GM18498 (cell line): ENCODE measurements at regions not wholly inside any gene's neighbourhood (a gene's known extent, or its start where the extent isn't known, plus 50 kb on each side); places are given as distances from the start of the nearest gene placed in this dataset.

Experiments
- ATAC-seq: cut with Tn5 transposase; IDR thresholded peaks from one replicate; pipeline ENCODE4 v1.9.1; 2021; ENCODE audit warnings: mild to moderate bottlenecking, moderate library complexity; ENCODE audit not compliant: unreplicated experiment

GRCh38 chr2:167462379-167462778, 574.1 kb downstream of the XIRP2 start:
- ATAC-seq: no peak

- no peak for ATAC-seq
Measured at GRCh38 chr2:167454036-167454435, 565.8 kb downstream of the XIRP2 start.

- no peak for ATAC-seq
Measured at GRCh38 chr2:167451496-167452289, 563.4 kb downstream of the XIRP2 start.

- no peak for ATAC-seq
Measured at GRCh38 chr2:167450364-167450763, 562.1 kb downstream of the XIRP2 start.

DNA sequence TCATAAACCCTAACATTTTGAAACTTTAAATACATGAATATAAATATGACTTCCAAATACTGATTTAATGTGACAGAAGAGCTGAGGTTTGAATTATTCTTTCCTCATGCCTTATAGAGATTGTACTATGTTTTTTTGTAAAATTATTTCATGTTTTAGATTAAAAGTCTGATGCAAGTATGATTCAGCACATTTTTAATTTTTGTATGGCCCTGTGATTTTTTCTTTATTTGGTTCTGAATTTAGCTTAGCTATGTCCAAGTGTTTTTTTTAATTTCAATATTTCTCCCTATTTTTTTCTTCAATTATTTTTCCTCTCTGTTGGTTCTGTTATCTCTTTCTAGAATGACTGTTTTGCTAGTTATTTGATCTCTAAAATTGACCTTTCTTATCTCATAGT, 552.1 kb downstream of the XIRP2 start:
- ATAC-seq: no peak

DNA sequence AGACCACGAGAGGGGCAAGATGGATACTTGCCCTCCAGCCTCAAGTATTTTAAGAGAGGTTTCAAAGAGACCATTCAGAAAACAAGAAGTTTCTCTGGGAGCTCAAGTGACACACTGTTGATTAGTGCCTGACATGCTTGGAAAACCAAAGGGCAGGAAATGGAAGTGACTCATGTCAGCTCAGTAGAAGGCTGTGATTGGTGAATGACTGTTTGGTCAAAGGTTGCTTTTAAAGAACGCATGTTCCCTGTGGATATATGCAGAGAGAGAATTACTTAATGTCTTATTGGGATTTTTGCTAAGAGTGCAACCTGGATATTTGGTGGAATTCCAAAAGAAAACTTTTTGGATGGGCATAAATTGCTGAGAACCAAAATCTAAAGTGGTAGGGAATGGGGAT, 549.9 kb downstream of the XIRP2 start:
- ATAC-seq: no peak

DNA sequence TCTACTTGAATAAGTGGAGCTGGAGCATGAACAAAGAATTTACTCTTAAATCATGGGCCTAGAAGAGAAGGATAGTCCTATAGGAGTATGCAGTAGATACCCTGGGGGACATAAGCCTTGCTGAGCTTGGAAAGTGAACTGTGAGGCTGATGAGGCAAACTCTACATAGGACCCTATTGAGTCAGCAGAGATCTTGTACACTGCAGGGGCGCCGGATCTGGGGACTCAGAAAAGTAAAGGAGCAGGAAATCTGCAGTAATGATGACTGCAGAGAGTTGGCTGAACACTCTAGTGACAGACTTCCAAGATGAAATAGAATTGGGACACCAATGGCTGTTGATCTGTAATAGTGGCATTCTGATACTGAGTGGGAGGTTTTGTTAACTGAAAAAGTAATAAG, 543.7 kb downstream of the XIRP2 start:
- no peak for ATAC-seq

- no peak for ATAC-seq
Measured at GRCh38 chr2:167430447-167430846, 542.2 kb downstream of the XIRP2 start.

GRCh38 chr2:167424803-167425755, 536.8 kb downstream of the XIRP2 start:
- no peak for ATAC-seq

DNA sequence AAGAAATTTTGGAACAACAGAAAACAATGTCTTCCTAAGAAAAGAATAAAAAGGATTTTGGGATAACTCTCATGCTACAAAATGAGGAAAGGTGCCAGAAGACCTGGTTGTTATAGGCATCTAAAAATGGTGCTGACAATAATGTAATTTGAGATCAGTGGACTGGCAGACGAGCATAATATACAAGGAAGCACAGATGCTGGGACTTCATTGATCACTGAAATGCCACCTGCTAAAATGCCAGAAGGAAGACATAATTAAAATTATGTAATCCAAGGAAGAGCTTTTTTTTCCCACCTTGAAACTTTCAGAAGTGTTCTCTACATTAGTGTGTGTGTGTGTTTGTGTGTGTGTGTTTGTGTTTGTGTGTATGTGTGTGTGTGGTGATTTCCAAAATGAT, 535.9 kb downstream of the XIRP2 start:
- no peak for ATAC-seq

DNA sequence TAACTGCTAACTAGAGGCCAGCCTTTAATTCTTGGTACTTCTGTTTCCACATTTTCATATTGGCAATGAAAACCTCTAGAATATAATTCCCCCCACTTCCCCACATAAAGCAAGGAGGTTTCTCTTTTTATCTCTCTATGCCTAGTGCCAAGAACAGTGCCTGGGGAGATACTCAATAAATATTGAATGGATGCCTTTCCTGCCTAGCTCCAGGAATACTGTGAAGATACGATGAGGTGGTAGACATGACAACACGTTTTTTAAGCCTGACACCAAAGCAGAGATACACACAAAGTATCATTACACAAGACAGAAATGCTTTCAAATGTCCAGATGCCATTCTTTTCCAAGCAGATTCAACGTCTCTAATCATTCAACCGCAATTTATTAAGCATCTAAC, 535.5 kb downstream of the XIRP2 start:
- ATAC-seq: no peak

- no peak for ATAC-seq
Measured at GRCh38 chr2:167420211-167420610, 531.9 kb downstream of the XIRP2 start.

DNA sequence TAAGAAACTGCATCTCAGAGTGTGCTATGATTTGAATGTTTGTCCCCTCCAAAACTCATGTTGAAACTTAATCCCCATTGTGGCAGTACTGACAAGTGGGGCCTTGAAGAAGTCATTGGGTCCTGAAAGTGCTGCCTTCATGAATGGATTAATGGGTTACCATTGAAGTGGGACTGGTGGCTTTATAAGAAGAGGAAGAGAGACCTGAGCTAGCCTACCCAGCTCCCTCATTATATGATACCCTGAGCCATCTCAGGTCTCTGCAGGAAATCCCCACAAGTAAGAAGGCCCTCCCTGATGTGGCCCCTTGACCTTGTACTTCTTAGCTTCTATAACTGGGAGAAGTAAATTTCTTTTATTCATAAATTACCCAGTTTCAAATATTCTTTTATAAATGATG, 526.8 kb downstream of the XIRP2 start:
- ATAC-seq: no peak

DNA sequence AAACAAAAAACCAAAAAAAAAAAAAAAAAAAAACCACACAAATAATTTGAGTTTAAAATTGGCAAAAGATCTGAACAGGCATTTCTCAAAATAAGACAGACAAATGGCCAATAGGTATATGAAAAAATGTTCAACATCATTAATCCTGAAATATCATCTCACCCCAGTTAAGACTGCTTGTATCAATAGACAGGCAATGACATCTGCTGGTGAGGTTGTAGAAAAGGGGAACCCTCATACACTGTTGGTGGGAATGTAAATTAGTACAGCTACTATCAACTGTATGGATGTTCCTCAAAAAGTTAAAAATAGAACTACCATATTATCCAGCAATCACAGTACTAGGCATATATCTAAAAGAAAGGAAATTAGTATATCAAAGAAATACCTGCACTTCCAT, 523.1 kb downstream of the XIRP2 start:
- no peak for ATAC-seq

DNA sequence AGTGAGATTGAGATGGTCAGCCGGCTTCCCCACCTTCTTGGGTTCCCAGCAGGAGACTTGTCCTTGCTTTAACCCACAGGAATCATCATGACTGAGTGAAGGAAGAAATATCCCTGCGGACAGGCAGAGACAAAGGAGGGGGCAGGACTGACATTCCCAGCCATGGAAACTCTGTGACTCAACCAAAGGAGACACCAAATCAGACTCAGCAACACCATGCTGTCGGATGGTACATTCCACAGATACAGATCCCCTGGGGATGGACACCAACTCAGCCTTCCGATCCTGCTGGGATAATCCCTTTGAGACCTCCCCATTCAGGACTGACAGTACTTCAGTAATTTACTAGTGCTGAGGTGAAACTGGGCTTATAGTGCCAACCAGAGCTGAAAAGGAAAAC, 518.3 kb downstream of the XIRP2 start:
- ATAC-seq: no peak

DNA sequence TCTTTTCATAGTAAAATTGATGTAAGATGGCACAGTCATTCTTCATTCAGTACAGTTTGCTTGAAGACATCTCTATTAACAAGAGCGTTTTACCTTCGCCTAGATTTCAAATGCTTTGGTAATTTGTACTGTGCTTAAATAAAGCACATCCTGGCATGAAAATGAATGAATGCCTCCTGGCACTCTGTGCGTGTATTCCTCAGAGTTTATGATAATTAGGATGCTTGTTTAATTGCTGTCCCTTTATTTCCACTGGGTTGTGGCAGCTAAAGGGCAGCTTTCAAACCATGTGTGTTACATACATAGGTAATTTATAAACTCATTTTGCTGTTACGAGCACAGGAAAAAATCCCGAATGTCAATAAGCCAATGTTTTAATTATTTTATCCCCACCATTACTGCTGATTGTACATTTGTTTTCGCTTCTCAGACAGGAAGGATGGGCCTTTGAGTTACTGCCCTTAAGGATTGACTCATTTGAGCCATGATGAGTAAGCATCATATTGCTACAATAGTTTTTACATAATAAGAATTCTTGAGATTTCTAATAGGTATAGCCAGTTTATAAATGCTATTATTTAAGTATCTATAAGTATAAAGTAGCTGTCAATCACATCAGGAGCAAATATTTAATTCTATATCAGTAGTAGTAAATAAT, 516.5 kb downstream of the XIRP2 start:
- ATAC-seq: no peak

GRCh38 chr2:167401309-167401708, 513.0 kb downstream of the XIRP2 start:
- no peak for ATAC-seq

DNA sequence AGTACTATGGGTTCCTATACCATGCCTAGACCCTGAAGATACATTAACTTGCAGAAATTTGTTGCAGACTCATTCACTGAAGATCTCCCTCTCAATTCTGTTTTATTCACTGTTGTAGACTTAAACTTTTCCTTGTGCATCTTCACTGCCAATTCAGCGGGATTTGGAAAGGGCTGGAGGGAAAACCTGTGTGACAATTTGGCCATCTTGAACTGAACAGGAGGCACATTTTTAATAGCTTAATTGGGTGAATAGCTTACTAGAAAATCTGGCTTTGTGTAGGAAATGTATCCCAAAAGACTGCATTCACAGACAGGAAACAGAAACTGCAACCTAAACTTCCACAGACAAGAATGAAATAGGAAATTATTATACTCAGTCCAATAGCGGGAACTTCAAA, 512.3 kb downstream of the XIRP2 start:
- ATAC-seq: no peak

- no peak for ATAC-seq
Measured at GRCh38 chr2:167398873-167399272, 510.6 kb downstream of the XIRP2 start.

GRCh38 chr2:167388901-167389300, 500.6 kb downstream of the XIRP2 start:
- no peak for ATAC-seq

GRCh38 chr2:167388497-167388896, 500.2 kb downstream of the XIRP2 start:
- ATAC-seq: no peak
